Subcutaneous abdominal adipose tissue (tissue), 5 donors: ENCODE measurements at regions not wholly inside any gene's neighbourhood (a gene's known extent, or its start where the extent isn't known, plus 50 kb on each side); places are given as distances from the start of the nearest gene placed in this dataset.

Experiments used
- H3K27ac ChIP-seq: one replicate; pipeline ENCODE4 v1.7.0; 2013; ENCODE audit warnings: low read depth, mild to moderate bottlenecking, inconsistent platforms, low read length, moderate library complexity
- H3K27me3 ChIP-seq, 5 donors: one replicate each; pipeline ENCODE4 v1.7.0; 2013; ENCODE audit warnings: low read length in 5 of 5, inconsistent platforms in 1 of 5; ENCODE audit not compliant: control insufficient read depth in 5 of 5, insufficient read depth in 4 of 5
- H3K36me3 ChIP-seq, 5 donors: one replicate each; pipeline ENCODE4 v1.7.0; 2013; ENCODE audit warnings: low read length in 5 of 5; ENCODE audit not compliant: control insufficient read depth in 5 of 5, insufficient read depth in 5 of 5
- H3K4me1 ChIP-seq, 5 donors: one replicate each; pipeline ENCODE4 v1.7.0; 2013; ENCODE audit warnings: low read length in 5 of 5, mild to moderate bottlenecking in 3 of 5, moderate library complexity in 1 of 5; ENCODE audit not compliant: control insufficient read depth in 5 of 5, insufficient read depth in 5 of 5
- H3K4me3 ChIP-seq, 5 donors: one replicate each; pipeline ENCODE4 v1.7.0; 2013; ENCODE audit warnings: low read length in 5 of 5, low read depth in 1 of 5
- H3K9ac ChIP-seq, 5 donors: one replicate each; pipeline ENCODE4 v1.7.0; 2013; ENCODE audit warnings: low read length in 5 of 5, mild to moderate bottlenecking in 4 of 5, moderate library complexity in 3 of 5
- H3K9me3 ChIP-seq, 5 donors: one replicate each; pipeline ENCODE4 v1.7.0; 2013; ENCODE audit warnings: low read length in 5 of 5; ENCODE audit not compliant: control insufficient read depth in 5 of 5
- donor health status: healthy.
- donor health status: healthy.
- donor health status: healthy.
- donor health status: healthy.
- donor health status: healthy.

GRCh38 chr5:6989230-6989629, 276.0 kb downstream of the TENT4A start:
- Histone ChIP-seq H3K4me3 (no peak overlapping the region), H3K4me1 (no peaks in the 10 kb centered on the region), H3K9ac (no peak overlapping the region), H3K27me3 (peaks cover 0 to under 1% (median 0%) of the 10 kb centered on the region in 5 donors), H3K36me3 (no peaks in the 10 kb centered on the region), H3K27ac (no peak overlapping the region), H3K9me3 (no peaks in the 10 kb centered on the region)

- no peaks in the 10 kb centered on the region for H3K36me3 ChIP-seq
- H3K4me3 ChIP-seq: no peak overlapping the region
- peaks cover 0 to 5% (median 0%) of the 10 kb centered on the region in 5 donors for H3K9me3 ChIP-seq
- H3K4me1 ChIP-seq: no peaks in the 10 kb centered on the region
- H3K9ac ChIP-seq: no peak overlapping the region
- H3K27ac ChIP-seq: no peak overlapping the region
- peaks cover 0 to 3% (median 0%) of the 10 kb centered on the region in 5 donors for H3K27me3 ChIP-seq
Observed at GRCh38 chr5:6994097-6994496, 280.9 kb downstream of the TENT4A start.

GRCh38 chr5:6995115-6995514, 281.9 kb downstream of the TENT4A start:
- Histone ChIP-seq H3K4me3 (no peak overlapping the region), H3K27ac (no peak overlapping the region), H3K9ac (no peak overlapping the region), H3K36me3 (no peaks in the 10 kb centered on the region), H3K9me3 (peaks cover 0 to 5% (median under 1%) of the 10 kb centered on the region in 5 donors), H3K4me1 (no peaks in the 10 kb centered on the region), H3K27me3 (peaks cover 0 to 3% (median 0%) of the 10 kb centered on the region in 5 donors)

GRCh38 chr5:7000310-7000709, 287.1 kb downstream of the TENT4A start:
- peaks cover 0 to 7% (median 2%) of the 10 kb centered on the region in 5 donors for H3K9me3 ChIP-seq
- H3K4me3 ChIP-seq: no peak overlapping the region
- H3K27me3 ChIP-seq: peaks cover 0 to 5% (median 0%) of the 10 kb centered on the region in 5 donors
- no peak overlapping the region for H3K9ac ChIP-seq
- no peaks in the 10 kb centered on the region for H3K36me3 ChIP-seq
- H3K4me1 ChIP-seq: no peaks in the 10 kb centered on the region
- H3K27ac ChIP-seq: no peak overlapping the region

- H3K36me3 ChIP-seq: no peaks in the 10 kb centered on the region
- H3K9ac ChIP-seq: no peak overlapping the region
Observed at GRCh38 chr5:7010591-7010990, 297.4 kb downstream of the TENT4A start.

GRCh38 chr5:7012057-7012456, 298.8 kb downstream of the TENT4A start:
- Histone ChIP-seq H3K9ac (no peak overlapping the region), H3K4me3 (no peak overlapping the region), H3K36me3 (no peaks in the 10 kb centered on the region), H3K4me1 (no peaks in the 10 kb centered on the region), H3K9me3 (no peaks in the 10 kb centered on the region), H3K27me3 (no peaks in the 10 kb centered on the region), H3K27ac (no peak overlapping the region)

More at GRCh38 chr5:7010591-7010990, 297.4 kb downstream of the TENT4A start:
- Histone ChIP-seq H3K4me3 (no peak overlapping the region), H3K27me3 (no peaks in the 10 kb centered on the region), H3K9me3 (no peaks in the 10 kb centered on the region), H3K4me1 (no peaks in the 10 kb centered on the region), H3K27ac (no peak overlapping the region)

GRCh38 chr5:7014611-7015010, 301.4 kb downstream of the TENT4A start:
- Histone ChIP-seq H3K4me3 (no peak overlapping the region), H3K36me3 (no peaks in the 10 kb centered on the region), H3K9me3 (peaks cover 0 to 7% (median 4%) of the 10 kb centered on the region in 5 donors), H3K27ac (no peak overlapping the region), H3K9ac (no peak overlapping the region), H3K4me1 (no peaks in the 10 kb centered on the region), H3K27me3 (no peaks in the 10 kb centered on the region)

- H3K9me3 ChIP-seq: peaks cover 3 to 15% (median 5%) of the 10 kb centered on the region in 5 donors
- no peak overlapping the region for H3K4me3 ChIP-seq
- no peaks in the 10 kb centered on the region for H3K36me3 ChIP-seq
- no peaks in the 10 kb centered on the region for H3K27me3 ChIP-seq
- no peaks in the 10 kb centered on the region for H3K4me1 ChIP-seq
- no peak overlapping the region for H3K27ac ChIP-seq
- no peak overlapping the region for H3K9ac ChIP-seq
Observed at GRCh38 chr5:7015586-7016256, 302.5 kb downstream of the TENT4A start.

- Histone ChIP-seq H3K4me1 (no peaks in the 10 kb centered on the region), H3K9ac (no peak overlapping the region), H3K4me3 (no peak overlapping the region), H3K9me3 (peaks cover 3 to 29% (median 19%) of the 10 kb centered on the region in 5 donors), H3K27me3 (no peaks in the 10 kb centered on the region), H3K36me3 (no peaks in the 10 kb centered on the region), H3K27ac (no peak overlapping the region)
Observed at GRCh38 chr5:7016999-7017747, 303.9 kb downstream of the TENT4A start.

GRCh38 chr5:7018198-7018597, 305.0 kb downstream of the TENT4A start:
- Histone ChIP-seq H3K9me3 (peaks cover 11 to 39% (median 29%) of the 10 kb centered on the region in 5 donors), H3K27ac (no peak overlapping the region), H3K36me3 (no peaks in the 10 kb centered on the region), H3K4me1 (no peaks in the 10 kb centered on the region), H3K27me3 (no peaks in the 10 kb centered on the region), H3K9ac (no peak overlapping the region), H3K4me3 (no peak overlapping the region)
